Activated CD4-positive, alpha-beta T cell treated with anti-CD3 and anti-CD28 coated beads, Interleukin-2, amount 50 U/mL, for 24 hours (primary cell): ENCODE measurements at regions not wholly inside any gene's neighbourhood (a gene's known extent, or its start where the extent isn't known, plus 50 kb on each side); places are given as distances from the start of the nearest gene placed in this dataset.

Experiments
- DNase-seq, 2 donors: peaks; one replicate each; pipeline ENCODE4 v3.0.0-alpha.2; 2020; ENCODE audit warnings: low read depth in 1 of 2, low spot score in 1 of 2

DNA sequence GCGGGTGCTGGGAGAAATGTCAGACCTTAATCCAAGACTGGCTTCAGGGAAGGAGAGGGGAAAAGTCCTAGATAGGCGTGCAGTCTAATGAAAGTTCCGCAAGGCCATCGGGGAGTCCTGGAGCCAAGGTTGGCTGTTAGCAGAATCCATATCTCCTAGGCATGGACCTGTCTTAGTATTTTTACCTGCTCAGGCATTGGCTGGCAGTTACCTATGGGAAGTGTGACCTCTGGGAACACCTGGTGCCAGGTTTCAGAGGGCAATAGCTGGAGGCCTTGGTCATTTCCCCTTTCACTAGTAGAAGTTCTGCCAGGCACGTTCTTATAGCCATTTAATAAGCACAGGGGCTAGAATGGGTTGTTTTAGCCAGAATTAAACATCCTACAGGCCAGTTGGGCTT lies 330.8 kb upstream of the SEMA6D start:
- no peak for DNase-seq

DNA sequence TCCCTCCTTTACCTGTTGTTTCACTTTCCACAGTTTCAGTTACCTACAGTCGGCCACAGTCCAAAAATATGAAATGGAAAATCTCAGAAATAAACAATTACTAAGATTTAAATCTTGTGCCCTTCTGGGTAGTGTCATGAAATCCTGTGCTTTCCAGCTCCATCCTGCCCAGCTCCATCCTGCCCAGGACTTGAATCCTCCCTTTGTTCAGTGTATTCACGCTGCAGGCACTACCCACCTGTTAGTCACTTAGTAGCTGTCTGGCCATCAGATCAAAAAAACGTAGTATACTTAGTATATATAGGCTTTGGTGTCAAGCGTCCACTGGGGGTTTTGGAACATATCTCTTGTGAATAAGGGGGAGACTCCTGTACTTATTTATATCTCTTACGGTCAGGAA lies 329.0 kb upstream of the SEMA6D start:
- DNase-seq = no peak

DNA sequence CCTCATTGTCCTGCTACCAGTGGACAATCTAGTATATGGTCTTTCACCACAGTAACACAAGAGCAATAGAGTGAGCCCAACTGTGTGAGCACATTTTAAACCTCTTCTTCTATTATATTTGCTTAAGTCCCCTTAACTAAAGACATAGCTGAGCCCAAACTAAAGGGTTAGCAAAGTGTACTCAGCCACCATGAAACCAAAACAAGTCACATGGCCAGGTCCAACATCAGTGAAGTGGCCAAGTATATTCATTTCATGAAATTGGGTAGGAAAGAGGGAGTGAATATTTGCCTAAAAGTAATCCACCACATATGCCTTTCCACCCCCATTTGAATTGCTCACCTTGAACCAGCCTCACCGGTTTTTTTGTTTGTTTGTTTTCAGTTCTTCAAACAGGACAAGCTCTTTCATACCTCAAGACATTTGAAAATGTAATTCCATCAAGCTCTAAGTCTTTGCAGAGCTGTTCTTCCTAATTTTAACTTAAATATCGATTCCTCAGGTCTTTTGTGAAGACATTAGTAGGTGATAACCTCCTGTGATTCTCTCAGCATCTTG lies 327.0 kb upstream of the SEMA6D start:
- no peak for DNase-seq

- no peak for DNase-seq
Observed at GRCh38 chr15:47394286-47394809, 323.0 kb upstream of the SEMA6D start.

- DNase-seq = no peak
Observed at GRCh38 chr15:47395076-47395475, 322.2 kb upstream of the SEMA6D start.

DNA sequence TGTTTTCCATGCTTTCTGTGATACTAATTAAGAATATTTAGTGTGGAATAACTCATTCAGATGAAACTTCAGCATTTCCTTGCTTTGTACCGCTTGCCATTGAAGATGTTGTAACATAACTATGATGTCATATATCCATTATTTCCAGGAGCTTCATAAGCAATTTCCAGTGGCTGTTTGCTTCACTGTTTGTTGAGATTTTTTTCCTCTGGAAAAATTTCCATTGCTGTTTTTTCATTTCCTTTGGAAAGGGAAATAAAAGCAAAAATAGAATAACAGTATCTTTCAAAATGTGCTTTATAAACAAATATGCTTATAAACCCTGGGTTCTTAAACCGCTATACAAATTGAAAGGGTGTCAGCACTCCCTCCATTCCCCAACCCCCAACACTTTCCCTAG lies 319.6 kb upstream of the SEMA6D start:
- no peak for DNase-seq

DNA sequence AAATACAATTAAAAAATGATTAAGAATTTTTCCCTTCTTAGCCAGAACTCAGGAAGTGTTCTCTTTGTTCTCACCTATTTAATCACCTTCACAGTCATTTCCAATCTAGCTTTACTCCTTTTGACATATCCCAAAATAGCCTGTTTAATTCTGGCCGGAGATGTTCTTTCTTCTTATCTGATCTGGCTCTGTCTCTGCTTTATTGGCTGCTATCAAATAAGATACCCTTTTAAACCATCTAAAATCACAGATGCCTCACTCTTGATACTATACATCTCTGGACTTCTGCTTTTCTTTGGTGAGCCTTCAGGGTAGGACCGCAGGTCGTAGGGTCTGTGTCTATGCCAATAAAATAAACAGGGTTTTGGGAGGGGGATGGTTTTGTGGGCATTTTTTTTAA lies 319.2 kb upstream of the SEMA6D start:
- DNase-seq = no peak

GRCh38 chr15:47398594-47398993 lies 318.7 kb upstream of the SEMA6D start:
- DNase-seq = no peak

GRCh38 chr15:47399100-47399499 lies 318.2 kb upstream of the SEMA6D start:
- no peak for DNase-seq

GRCh38 chr15:47400603-47401002 lies 316.7 kb upstream of the SEMA6D start:
- no peak for DNase-seq

- no peak for DNase-seq
Observed at GRCh38 chr15:47401427-47401826, 315.9 kb upstream of the SEMA6D start.

GRCh38 chr15:47402829-47403228 lies 314.5 kb upstream of the SEMA6D start:
- no peak for DNase-seq

GRCh38 chr15:47404877-47405276 lies 312.4 kb upstream of the SEMA6D start:
- no peak for DNase-seq

DNA sequence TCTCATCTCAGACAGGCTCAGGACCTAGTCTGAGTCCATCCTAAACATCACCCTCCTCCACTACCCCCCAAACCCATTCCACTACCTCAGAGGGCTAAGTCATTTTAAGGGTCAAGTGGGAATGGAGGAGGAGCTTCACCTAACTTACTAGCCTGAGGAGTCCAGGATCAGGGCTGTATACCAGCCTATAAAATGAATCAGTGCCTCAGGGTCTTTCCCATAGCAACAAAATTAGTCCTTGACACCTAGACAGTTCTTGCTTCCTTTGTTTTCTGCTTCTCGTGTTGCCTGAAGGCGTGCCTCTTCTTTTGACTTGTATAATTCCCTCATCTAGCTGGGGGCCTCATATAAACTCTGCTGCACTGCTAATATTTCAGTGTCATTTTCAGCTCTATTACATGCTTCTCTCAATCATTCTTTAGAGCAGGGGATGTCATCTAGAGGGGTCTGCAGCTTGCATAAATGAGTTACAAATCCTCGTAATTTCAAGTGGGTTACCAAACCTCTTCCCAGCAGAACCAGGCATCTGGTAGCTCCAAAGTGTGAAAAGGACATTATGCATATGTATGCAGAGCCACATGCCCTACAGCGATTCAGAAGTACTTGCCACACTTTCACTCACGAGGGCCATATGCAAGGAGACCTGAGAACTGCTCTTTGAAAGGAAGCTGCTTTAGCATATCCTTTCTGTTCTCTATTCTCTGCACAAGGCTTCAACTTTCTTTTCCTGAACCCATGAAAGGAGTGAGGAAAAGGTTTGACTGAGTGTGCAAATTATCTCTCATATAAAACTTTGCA lies 311.7 kb upstream of the SEMA6D start:
- no peak for DNase-seq

- no peak for DNase-seq
Observed at GRCh38 chr15:47407692-47408091, 309.6 kb upstream of the SEMA6D start.

DNA sequence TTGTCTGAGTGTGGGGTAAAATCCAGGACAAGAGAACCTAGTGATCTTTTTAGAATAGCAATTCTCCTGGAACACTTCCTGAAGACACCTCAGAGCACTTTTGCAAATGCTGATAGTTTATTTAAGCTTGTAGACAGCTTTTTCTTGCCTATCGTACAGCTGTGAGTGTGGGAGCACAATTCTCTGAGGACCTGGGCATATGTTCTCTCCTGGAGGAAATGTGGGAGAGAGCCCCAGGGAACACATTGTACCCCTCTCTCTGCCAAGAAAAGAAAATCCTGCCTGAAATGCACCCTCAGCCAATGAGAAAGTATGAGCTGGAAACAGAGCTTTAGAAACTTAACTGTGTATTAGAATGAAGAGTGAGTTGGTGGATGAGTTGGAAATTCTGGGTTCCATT lies 308.3 kb upstream of the SEMA6D start:
- DNase-seq = no peak

- no peak for DNase-seq
Observed at GRCh38 chr15:47409600-47409999, 307.7 kb upstream of the SEMA6D start.

DNA sequence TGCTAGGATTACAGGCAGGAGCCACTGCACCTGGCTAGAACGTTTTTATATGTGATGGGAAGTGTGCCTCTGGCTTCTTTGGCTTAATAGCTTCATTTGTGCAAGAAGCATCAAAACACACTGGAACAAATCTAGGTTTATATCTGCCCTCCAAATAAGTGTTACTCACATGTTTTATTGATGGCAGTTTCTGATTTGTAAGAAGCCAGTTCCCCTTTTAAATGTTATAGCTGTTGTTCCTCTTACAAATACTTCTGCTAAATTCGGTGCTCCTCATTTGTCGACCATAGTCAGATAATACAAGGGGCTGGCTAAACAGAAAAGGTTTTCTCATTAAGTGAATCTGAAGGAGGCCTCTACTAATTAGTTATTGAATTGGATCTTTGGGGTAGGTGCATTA lies 307.1 kb upstream of the SEMA6D start:
- no peak for DNase-seq

- DNase-seq = no peak
Observed at GRCh38 chr15:47411733-47412132, 305.6 kb upstream of the SEMA6D start.

DNA sequence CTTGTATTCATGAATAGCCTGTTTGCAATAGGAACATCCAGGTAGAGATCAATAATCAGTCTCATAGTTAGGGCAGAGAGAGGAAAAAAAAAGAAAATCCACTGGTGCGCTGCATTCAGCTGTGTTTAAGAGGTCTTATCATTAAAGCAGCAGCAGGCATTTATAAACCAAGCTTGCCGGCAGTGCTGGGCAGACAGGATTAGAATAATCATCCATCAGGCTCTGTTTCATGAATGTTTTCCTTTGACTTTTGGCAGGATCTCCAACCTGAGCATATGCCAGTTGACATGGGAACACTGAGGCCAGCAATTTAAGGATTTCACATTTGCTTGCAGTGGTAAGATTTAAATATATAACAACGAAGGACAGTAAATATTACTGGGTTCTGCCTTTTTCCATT lies 305.2 kb upstream of the SEMA6D start:
- no peak for DNase-seq

GRCh38 chr15:47412802-47413201 lies 304.5 kb upstream of the SEMA6D start:
- no peak for DNase-seq

GRCh38 chr15:47414207-47414606 lies 303.1 kb upstream of the SEMA6D start:
- no peak for DNase-seq

- no peak for DNase-seq
Observed at GRCh38 chr15:47415539-47415971, 301.8 kb upstream of the SEMA6D start.
